ENCODE measurements at regions not wholly inside any gene's neighbourhood (a gene's known extent, or its start where the extent isn't known, plus 50 kb on each side); places are given as distances from the start of the nearest gene placed in this dataset.

DNA sequence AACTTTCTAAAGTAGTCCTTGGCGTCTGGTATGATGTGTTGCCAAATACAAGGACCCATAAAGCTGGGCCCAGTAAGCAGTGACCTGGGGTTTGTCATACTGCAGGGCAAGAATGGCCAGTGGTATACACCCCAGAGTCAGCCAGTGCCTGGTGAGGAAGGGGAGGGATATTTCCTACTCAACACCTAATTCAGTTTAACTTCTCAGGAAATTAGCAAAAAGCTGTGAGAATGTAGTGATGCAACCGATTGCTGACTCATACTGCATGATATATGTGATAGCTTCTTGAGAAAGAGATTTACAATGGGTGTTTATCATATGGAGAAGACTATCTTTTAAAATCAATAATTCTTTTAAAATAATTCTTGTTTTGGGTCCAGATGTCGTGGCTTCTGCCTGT, 889.3 kb upstream of the CELF2 start (continued):
- TF ChIP-seq, protein P1, sequence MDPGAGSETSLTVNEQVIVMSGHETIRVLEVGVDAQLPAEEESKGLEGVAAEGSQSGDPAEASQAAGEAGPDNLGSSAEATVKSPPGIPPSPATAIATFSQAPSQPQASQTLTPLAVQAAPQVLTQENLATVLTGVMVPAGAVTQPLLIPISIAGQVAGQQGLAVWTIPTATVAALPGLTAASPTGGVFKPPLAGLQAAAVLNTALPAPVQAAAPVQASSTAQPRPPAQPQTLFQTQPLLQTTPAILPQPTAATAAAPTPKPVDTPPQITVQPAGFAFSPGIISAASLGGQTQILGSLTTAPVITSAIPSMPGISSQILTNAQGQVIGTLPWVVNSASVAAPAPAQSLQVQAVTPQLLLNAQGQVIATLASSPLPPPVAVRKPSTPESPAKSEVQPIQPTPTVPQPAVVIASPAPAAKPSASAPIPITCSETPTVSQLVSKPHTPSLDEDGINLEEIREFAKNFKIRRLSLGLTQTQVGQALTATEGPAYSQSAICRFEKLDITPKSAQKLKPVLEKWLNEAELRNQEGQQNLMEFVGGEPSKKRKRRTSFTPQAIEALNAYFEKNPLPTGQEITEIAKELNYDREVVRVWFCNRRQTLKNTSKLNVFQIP (CRISPR knock-in tag; IDR thresholded peaks at IDR 0.05; ENCODE audit: borderline replicate concordance, low read depth) = no peak
- TF ChIP-seq GLIS3 (CRISPR knock-in tag; IDR thresholded peaks at IDR 0.05) = no peak
- no peak for TF ChIP-seq ESRRG (CRISPR knock-in tag; IDR thresholded peaks at IDR 0.05)
- TF ChIP-seq, protein P2, sequence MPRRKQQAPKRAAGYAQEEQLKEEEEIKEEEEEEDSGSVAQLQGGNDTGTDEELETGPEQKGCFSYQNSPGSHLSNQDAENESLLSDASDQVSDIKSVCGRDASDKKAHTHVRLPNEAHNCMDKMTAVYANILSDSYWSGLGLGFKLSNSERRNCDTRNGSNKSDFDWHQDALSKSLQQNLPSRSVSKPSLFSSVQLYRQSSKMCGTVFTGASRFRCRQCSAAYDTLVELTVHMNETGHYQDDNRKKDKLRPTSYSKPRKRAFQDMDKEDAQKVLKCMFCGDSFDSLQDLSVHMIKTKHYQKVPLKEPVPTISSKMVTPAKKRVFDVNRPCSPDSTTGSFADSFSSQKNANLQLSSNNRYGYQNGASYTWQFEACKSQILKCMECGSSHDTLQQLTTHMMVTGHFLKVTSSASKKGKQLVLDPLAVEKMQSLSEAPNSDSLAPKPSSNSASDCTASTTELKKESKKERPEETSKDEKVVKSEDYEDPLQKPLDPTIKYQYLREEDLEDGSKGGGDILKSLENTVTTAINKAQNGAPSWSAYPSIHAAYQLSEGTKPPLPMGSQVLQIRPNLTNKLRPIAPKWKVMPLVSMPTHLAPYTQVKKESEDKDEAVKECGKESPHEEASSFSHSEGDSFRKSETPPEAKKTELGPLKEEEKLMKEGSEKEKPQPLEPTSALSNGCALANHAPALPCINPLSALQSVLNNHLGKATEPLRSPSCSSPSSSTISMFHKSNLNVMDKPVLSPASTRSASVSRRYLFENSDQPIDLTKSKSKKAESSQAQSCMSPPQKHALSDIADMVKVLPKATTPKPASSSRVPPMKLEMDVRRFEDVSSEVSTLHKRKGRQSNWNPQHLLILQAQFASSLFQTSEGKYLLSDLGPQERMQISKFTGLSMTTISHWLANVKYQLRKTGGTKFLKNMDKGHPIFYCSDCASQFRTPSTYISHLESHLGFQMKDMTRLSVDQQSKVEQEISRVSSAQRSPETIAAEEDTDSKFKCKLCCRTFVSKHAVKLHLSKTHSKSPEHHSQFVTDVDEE (CRISPR knock-in tag; IDR thresholded peaks at IDR 0.05) = no peak
- TF ChIP-seq TOX (CRISPR knock-in tag; IDR thresholded peaks at IDR 0.05; ENCODE audit: borderline replicate concordance) = no peak
- no peak for TF ChIP-seq ZC3H10 (CRISPR knock-in tag; IDR thresholded peaks at IDR 0.05)

DNA sequence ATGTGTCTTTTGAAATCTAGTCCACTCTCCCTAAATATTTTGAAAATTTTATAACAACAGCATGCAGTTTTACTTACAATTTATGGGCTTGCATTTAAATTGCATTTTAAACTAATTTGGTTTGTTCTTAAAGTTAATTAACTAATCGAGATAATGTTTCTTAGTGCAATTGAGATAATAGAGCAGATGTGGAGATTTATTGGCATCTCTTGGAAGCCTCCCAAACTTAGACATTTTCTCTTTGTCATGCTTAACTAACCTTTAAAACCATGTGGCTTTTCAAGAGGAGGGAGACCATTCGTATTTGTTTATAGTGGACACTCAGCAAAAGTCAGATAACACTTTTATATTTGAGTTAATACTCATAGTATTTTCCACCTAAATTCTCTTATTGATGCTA, 887.0 kb upstream of the CELF2 start:
- ATAC-seq = no peak
- TF ChIP-seq ISL1 (CRISPR knock-in tag; IDR thresholded peaks at IDR 0.05) = no peak
- no peak for TF ChIP-seq CSDC2 (CRISPR knock-in tag; IDR thresholded peaks at IDR 0.05)
- TF ChIP-seq ZFP30 (CRISPR knock-in tag; IDR thresholded peaks at IDR 0.05) = no peak
- TF ChIP-seq ESRRG (CRISPR knock-in tag; IDR thresholded peaks at IDR 0.05) = no peak
- no peak for TF ChIP-seq ZC3H10 (CRISPR knock-in tag; IDR thresholded peaks at IDR 0.05)
- TF ChIP-seq ZNF565 (CRISPR knock-in tag; conservative IDR thresholded peaks at IDR 0.05; ENCODE audit: low read depth) = no peak
- TF ChIP-seq GLIS3 (CRISPR knock-in tag; IDR thresholded peaks at IDR 0.05) = no peak
- TF ChIP-seq, protein P2 (CRISPR knock-in tag; IDR thresholded peaks at IDR 0.05) = no peak
- TF ChIP-seq, protein P3, sequence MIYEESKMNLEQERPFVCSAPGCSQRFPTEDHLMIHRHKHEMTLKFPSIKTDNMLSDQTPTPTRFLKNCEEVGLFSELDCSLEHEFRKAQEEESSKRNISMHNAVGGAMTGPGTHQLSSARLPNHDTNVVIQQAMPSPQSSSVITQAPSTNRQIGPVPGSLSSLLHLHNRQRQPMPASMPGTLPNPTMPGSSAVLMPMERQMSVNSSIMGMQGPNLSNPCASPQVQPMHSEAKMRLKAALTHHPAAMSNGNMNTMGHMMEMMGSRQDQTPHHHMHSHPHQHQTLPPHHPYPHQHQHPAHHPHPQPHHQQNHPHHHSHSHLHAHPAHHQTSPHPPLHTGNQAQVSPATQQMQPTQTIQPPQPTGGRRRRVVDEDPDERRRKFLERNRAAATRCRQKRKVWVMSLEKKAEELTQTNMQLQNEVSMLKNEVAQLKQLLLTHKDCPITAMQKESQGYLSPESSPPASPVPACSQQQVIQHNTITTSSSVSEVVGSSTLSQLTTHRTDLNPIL (CRISPR knock-in tag; IDR thresholded peaks at IDR 0.05; ENCODE audit: low read depth) = no peak
- TF ChIP-seq ZFP3 (CRISPR knock-in tag; IDR thresholded peaks at IDR 0.05) = no peak
- no peak for TF ChIP-seq TCF4 (CRISPR knock-in tag; IDR thresholded peaks at IDR 0.05; ENCODE audit: borderline replicate concordance)
- TF ChIP-seq ARNTL (CRISPR knock-in tag; IDR thresholded peaks at IDR 0.05; ENCODE audit: borderline replicate concordance, low read depth) = no peak
- TF ChIP-seq, protein P4, sequence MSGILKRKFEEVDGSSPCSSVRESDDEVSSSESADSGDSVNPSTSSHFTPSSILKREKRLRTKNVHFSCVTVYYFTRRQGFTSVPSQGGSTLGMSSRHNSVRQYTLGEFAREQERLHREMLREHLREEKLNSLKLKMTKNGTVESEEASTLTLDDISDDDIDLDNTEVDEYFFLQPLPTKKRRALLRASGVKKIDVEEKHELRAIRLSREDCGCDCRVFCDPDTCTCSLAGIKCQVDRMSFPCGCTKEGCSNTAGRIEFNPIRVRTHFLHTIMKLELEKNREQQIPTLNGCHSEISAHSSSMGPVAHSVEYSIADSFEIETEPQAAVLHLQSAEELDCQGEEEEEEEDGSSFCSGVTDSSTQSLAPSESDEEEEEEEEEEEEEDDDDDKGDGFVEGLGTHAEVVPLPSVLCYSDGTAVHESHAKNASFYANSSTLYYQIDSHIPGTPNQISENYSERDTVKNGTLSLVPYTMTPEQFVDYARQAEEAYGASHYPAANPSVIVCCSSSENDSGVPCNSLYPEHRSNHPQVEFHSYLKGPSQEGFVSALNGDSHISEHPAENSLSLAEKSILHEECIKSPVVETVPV (CRISPR knock-in tag; IDR thresholded peaks at IDR 0.05) = no peak
- TF ChIP-seq PPARA (CRISPR knock-in tag; IDR thresholded peaks at IDR 0.05; ENCODE audit: borderline replicate concordance) = no peak
- TF ChIP-seq, protein P5, sequence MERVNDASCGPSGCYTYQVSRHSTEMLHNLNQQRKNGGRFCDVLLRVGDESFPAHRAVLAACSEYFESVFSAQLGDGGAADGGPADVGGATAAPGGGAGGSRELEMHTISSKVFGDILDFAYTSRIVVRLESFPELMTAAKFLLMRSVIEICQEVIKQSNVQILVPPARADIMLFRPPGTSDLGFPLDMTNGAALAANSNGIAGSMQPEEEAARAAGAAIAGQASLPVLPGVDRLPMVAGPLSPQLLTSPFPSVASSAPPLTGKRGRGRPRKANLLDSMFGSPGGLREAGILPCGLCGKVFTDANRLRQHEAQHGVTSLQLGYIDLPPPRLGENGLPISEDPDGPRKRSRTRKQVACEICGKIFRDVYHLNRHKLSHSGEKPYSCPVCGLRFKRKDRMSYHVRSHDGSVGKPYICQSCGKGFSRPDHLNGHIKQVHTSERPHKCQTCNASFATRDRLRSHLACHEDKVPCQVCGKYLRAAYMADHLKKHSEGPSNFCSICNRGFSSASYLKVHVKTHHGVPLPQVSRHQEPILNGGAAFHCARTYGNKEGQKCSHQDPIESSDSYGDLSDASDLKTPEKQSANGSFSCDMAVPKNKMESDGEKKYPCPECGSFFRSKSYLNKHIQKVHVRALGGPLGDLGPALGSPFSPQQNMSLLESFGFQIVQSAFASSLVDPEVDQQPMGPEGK (CRISPR knock-in tag; IDR thresholded peaks at IDR 0.05; ENCODE audit: borderline replicate concordance) = no peak

DNA sequence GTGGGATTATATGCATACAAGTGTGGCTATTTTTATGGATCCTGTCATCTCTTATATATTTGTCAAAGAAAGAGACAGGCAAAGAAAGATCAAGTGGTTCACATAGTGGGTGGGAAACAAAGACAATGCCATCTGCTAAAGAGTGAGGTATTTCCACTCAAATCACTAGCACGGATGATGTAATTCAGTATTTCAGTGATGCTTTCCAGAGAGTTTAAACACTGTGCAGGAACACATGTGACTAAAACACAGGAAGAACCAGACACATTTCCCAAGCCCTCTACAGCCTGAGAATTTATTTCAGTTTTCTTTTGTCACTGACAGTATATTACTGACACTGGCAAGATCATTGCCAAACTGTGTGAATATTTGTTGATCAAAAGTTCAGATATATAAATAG, 885.7 kb upstream of the CELF2 start:
- no peak for ATAC-seq
- TF ChIP-seq, protein P1 (CRISPR knock-in tag; IDR thresholded peaks at IDR 0.05; ENCODE audit: borderline replicate concordance, low read depth) = no peak
- TF ChIP-seq, protein P4 (CRISPR knock-in tag; IDR thresholded peaks at IDR 0.05) = no peak
- TF ChIP-seq ZNF8 (CRISPR knock-in tag; IDR thresholded peaks at IDR 0.05) (no peak), TOX (CRISPR knock-in tag; IDR thresholded peaks at IDR 0.05; ENCODE audit: borderline replicate concordance) (no peak)
- TF ChIP-seq, protein P2 (CRISPR knock-in tag; IDR thresholded peaks at IDR 0.05) = no peak
